Thyroid gland (tissue), 4 donors: ENCODE measurements at regions not wholly inside any gene's neighbourhood (a gene's known extent, or its start where the extent isn't known, plus 50 kb on each side); places are given as distances from the start of the nearest gene placed in this dataset.

Source experiments
- POLR2A ChIP-seq, 2 donors: fragments of 450-650 bp; IDR thresholded peaks; one replicate each; pipeline ENCODE4 v1.6.1; 2017; ENCODE audit warnings: antibody characterized with exemption in 2 of 2, mild to moderate bottlenecking in 2 of 2, moderate library complexity in 1 of 2
- TF ChIP-seq, protein P1 (sequence below), 6 experiments: fragments of 200-600 bp in 3 of 6; fragments of 450-650 bp in 3 of 6; sonication (generic) in 3 of 6; IDR thresholded peaks; one replicate each; pipeline ENCODE4 v1.5.1; 2016 to 2019; ENCODE audit warnings: antibody characterized with exemption in 6 of 6, mild to moderate bottlenecking in 2 of 6, inconsistent platforms in 1 of 6, moderate library complexity in 1 of 6

DNA sequence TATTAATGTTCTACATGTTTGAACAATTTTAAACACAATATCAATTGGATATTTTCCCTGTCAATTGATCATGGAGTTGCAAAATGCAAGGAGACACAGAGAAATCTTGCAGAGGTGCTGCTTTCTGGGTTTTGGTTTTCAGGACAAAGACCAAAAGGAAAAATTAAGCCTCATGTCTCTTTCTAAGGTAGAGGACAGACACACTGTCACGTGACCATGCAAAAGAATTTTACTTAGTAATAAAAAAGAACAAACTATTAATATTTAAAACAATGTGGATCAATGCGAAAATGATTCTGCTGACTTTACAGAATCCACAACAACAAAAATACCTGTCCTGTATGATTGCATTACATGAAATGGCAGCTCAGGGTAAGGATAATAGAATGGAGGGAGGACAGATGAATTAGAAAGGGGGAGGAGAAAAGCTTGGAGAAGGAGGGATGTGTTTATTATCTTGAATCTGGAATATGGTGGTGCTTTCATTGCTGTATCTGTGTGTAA is 493.7 kb upstream of the NUPR2 start:
- TF ChIP-seq, protein P1, sequence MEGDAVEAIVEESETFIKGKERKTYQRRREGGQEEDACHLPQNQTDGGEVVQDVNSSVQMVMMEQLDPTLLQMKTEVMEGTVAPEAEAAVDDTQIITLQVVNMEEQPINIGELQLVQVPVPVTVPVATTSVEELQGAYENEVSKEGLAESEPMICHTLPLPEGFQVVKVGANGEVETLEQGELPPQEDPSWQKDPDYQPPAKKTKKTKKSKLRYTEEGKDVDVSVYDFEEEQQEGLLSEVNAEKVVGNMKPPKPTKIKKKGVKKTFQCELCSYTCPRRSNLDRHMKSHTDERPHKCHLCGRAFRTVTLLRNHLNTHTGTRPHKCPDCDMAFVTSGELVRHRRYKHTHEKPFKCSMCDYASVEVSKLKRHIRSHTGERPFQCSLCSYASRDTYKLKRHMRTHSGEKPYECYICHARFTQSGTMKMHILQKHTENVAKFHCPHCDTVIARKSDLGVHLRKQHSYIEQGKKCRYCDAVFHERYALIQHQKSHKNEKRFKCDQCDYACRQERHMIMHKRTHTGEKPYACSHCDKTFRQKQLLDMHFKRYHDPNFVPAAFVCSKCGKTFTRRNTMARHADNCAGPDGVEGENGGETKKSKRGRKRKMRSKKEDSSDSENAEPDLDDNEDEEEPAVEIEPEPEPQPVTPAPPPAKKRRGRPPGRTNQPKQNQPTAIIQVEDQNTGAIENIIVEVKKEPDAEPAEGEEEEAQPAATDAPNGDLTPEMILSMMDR (IDR thresholded peaks at IDR 0.05) = no peak
- TF ChIP-seq POLR2A (IDR thresholded peaks at IDR 0.05) = no peak
